Lung (tissue), 11 donors: ENCODE measurements at regions not wholly inside any gene's neighbourhood (a gene's known extent, or its start where the extent isn't known, plus 50 kb on each side); places are given as distances from the start of the nearest gene placed in this dataset.

ENCODE experiments used
- ATAC-seq: fragments of 200-7000 bp; cut with Tn5 transposase; one replicate; pipeline ENCODE4 v1.9.1; 2020; ENCODE audit warnings: moderate number of reproducible peaks; ENCODE audit not compliant: insufficient read depth, low FRiP score
- DNase-seq, 3 donors: peaks; one replicate each; pipeline ENCODE4 v3.0.0-alpha.2; 2013 to 2017
- H3K27ac ChIP-seq, 2 donors: one replicate each; pipeline ENCODE4 v1.5.1; 2013; ENCODE audit warnings: mild to moderate bottlenecking in 2 of 2, moderate library complexity in 2 of 2, control low read depth in 1 of 2, inconsistent platforms in 1 of 2, low read depth in 1 of 2, low read length in 1 of 2
- H3K27me3 ChIP-seq, 3 donors: one replicate each; pipeline ENCODE4 v1.5.1; 2013; ENCODE audit warnings: low read length in 2 of 3; ENCODE audit not compliant: control insufficient read depth in 3 of 3, insufficient read depth in 3 of 3
- H3K36me3 ChIP-seq, 4 donors: one replicate each; pipeline ENCODE4 v1.5.1; 2013; ENCODE audit warnings: low read length in 4 of 4, mild to moderate bottlenecking in 1 of 4, moderate library complexity in 1 of 4; ENCODE audit not compliant: control insufficient read depth in 4 of 4, insufficient read depth in 4 of 4
- H3K4me1 ChIP-seq, 5 donors: one replicate each; pipeline ENCODE4 v1.5.1; 2013; ENCODE audit warnings: low read length in 5 of 5, mild to moderate bottlenecking in 2 of 5, moderate library complexity in 1 of 5; ENCODE audit not compliant: control insufficient read depth in 5 of 5, insufficient read depth in 5 of 5
- H3K4me3 ChIP-seq: one replicate; pipeline ENCODE4 v1.5.1; 2013; ENCODE audit warnings: mild to moderate bottlenecking, control low read depth, moderate library complexity
- H3K9ac ChIP-seq, 2 donors: one replicate each; pipeline ENCODE4 v1.5.1; 2013; ENCODE audit warnings: low read length in 2 of 2, control low read depth in 1 of 2; ENCODE audit not compliant: insufficient read depth in 1 of 2
- H3K9me3 ChIP-seq, 4 donors: one replicate each; pipeline ENCODE4 v1.5.1; 2013; ENCODE audit warnings: low read length in 3 of 4, mild to moderate bottlenecking in 1 of 4, moderate library complexity in 1 of 4; ENCODE audit not compliant: control insufficient read depth in 4 of 4, insufficient read depth in 3 of 4
- WGBS, 2 donors: extraction: QIAGEN DNeasy Blood & Tissue Kit; methylation state at CpG; one replicate each; pipeline ENCODE4 v1.1.7; 2013; 5-methylcytosine and 5-hydroxymethylcytosine counted together
- TF ChIP-seq, protein P1 (sequence below): IDR thresholded peaks from 2 replicates; pipeline ENCODE4 v1.5.1; 2012; ENCODE audit warnings: mild to moderate bottlenecking; ENCODE audit errors: control extremely low read depth, extremely low read depth
- donor health status: control.
- donor health status: control.
- donor health status: Bipolar disorder and iron deficiency.
- donor health status: healthy.
- donor health status: DM: yes; HTN: yes; CAD: no.

DNA sequence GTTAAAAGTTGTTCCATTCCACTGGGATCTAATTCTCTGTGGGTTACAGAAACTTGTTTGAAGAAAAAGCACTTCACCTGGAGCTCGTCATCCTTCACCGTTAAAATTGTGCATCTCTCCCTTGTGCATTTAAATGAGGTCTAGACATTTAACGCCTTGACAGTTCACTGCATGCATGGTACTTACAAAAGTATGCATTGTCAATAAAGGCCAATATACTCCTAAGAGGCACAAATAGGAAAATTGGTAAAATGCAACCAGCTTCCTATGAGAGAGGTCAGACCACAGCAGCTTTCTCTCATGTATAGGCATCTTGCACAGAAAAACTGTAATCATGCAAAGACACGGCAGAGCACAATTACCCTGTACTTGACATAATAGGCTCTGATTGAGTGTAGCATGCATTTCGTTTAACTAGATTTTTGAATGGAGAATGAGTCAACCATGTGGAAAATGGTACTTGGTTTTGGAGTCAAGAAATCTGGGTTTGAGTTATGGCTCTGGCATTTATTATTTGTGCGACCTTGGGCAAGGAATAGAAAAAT, 378.5 kb downstream of the RFPL4B start:
- 89 to 97% methylated on average over 6 of the region's 6 CpGs for WGBS, 2 donors
- DNase-seq (no peak), ATAC-seq (no peak)
- Histone ChIP-seq H3K9ac (no peak overlapping the region), H3K27ac (no peak overlapping the region), H3K4me1 (no peaks in the 10 kb centered on the region), H3K4me3 (no peak overlapping the region), H3K27me3 (no peaks in the 10 kb centered on the region), H3K9me3 (peaks cover 0 to 1% (median under 1%) of the 10 kb centered on the region in 4 donors), H3K36me3 (no peaks in the 10 kb centered on the region)
- TF ChIP-seq, protein P1, sequence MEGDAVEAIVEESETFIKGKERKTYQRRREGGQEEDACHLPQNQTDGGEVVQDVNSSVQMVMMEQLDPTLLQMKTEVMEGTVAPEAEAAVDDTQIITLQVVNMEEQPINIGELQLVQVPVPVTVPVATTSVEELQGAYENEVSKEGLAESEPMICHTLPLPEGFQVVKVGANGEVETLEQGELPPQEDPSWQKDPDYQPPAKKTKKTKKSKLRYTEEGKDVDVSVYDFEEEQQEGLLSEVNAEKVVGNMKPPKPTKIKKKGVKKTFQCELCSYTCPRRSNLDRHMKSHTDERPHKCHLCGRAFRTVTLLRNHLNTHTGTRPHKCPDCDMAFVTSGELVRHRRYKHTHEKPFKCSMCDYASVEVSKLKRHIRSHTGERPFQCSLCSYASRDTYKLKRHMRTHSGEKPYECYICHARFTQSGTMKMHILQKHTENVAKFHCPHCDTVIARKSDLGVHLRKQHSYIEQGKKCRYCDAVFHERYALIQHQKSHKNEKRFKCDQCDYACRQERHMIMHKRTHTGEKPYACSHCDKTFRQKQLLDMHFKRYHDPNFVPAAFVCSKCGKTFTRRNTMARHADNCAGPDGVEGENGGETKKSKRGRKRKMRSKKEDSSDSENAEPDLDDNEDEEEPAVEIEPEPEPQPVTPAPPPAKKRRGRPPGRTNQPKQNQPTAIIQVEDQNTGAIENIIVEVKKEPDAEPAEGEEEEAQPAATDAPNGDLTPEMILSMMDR = no peak

DNA sequence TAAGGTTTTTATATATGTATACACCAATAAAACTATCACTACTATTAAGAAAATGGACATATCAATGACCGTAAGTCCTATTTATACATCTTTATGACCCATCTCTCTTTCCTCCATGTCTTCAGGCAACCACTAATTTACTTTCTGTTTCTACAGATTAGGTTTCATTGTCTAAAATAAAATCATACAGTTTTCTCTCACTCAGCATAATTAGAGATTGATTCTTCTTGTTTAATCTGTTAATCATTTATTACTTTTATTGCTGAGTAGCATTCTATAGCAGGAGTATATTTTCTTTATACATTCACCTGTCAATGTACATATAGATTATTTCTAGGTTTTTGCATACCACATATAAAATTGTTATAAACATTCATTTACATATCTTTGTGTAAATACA, 388.0 kb downstream of the RFPL4B start:
- ATAC-seq = no peak
- DNase-seq = no peak
- no peak overlapping the region for H3K4me3 ChIP-seq
- no peaks in the 10 kb centered on the region for H3K27me3 ChIP-seq
- 92 to 94% methylated on average over 1 of the region's 1 CpG for WGBS, 2 donors
- TF ChIP-seq, protein P1 = no peak
- no peaks in the 10 kb centered on the region for H3K36me3 ChIP-seq
- H3K4me1 ChIP-seq = no peaks in the 10 kb centered on the region
- no peak overlapping the region for H3K9ac ChIP-seq
- H3K27ac ChIP-seq = no peak overlapping the region
- no peaks in the 10 kb centered on the region for H3K9me3 ChIP-seq

DNA sequence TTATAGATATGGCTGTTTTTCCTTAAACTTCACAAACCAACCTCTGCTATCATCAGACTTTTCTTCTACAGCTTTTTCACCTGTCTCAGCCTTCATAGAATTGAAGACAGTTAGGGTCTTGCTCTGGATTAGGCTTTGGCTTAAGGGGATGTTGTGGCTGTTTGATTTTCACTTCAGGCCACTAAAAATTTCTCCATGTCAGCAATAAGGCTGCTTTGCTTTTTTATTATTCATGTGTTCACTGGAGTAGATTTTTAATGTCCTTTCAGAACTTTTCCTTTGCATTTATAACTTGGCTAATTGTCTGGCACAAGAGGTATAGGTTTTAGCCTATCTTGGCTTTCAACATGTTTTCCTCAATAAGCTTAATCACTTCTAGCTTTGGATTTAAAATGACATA, 392.6 kb downstream of the RFPL4B start:
- Histone ChIP-seq H3K27me3 (no peaks in the 10 kb centered on the region), H3K9ac (no peak overlapping the region), H3K9me3 (no peaks in the 10 kb centered on the region), H3K27ac (no peak overlapping the region), H3K4me1 (no peaks in the 10 kb centered on the region), H3K4me3 (no peak overlapping the region), H3K36me3 (no peaks in the 10 kb centered on the region)
- TF ChIP-seq, protein P1 = no peak
- DNase-seq (no peak), ATAC-seq (no peak)

DNA sequence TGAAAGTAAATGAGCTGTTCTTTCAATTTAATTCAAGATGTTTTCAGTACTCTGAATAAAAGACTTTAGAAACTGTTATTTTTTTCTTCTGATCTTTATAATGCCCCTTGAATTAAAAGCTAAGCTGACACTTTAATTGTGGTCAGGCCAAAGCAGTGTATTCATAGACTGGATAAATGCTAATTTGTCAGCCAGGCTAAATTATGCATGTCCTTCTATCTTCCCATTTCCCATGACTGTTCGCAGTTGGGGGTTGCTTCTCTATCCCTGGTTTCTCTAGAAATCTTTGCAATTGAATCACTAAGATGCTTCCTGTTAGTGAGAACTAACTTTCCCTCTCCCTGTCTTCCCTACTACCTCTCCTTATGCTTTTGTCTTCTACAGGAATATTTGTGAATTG, 396.2 kb downstream of the RFPL4B start:
- Histone ChIP-seq H3K4me3 (no peak overlapping the region), H3K36me3 (no peaks in the 10 kb centered on the region), H3K4me1 (peaks cover 0 to 4% (median 0%) of the 10 kb centered on the region in 5 donors), H3K27ac (no peak overlapping the region), H3K9me3 (no peaks in the 10 kb centered on the region), H3K9ac (no peak overlapping the region), H3K27me3 (no peaks in the 10 kb centered on the region)
- DNase-seq = no peak
- 90 to 91% methylated on average over 1 of the region's 1 CpG for WGBS, 2 donors
- TF ChIP-seq, protein P1 = no peak
- ATAC-seq = no peak
